ENCODE measurements at regions not wholly inside any gene's neighbourhood (a gene's known extent, or its start where the extent isn't known, plus 50 kb on each side); places are given as distances from the start of the nearest gene placed in this dataset.

DNA sequence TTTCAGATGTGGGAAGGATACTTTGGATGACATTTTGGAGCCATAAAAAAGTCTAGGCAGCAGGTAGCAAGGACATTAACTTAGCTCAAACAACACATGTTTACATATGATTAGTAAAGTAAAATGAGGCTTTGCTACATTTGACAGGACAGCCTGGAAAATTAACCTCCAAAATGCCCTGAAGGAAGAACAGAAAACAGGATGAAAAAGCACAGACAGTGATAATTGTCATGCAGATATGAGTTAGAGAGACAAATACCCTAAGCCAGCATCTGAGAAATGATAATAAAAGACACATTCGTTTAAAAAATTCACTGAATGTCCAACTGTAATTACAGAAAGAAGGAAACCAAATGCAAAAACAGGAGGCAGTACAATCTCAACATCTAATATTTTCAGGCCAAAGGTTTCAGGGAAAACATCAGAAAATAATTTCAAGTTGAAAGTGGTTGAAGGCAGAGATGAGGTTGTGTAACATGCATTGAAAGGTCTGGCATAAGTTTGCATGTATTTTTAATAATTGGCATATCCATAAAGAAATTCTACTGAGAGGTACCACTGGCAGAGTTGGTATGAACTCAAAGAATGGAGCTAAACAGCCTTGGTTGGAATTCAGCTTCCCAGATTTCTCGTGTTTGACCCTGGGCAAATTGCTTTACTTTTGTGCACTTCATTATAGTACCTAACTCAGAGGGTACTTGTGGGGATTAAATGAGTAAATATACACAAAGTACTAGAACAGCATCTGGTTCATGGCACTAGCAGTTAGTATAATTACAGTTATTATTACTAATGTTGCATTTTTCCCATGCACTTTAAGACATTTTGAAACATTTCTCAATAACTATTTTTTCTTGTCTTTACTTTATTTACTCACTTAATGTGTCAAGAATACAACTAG is 54.4 kb upstream of the MAP9 start:
- no peaks in the 10 kb centered on the region for H3K36me3 Mint-ChIP-seq (ENCODE audit: insufficient read depth, unreplicated experiment)
- no peaks in the 10 kb centered on the region for H3K4me1 Mint-ChIP-seq (ENCODE audit: low read depth, unreplicated experiment)
- CTCF ChIA-PET: no interaction called here
- H3K27ac Mint-ChIP-seq (ENCODE audit: unreplicated experiment): no peak overlapping the region
- TF ChIP-seq, protein P1, sequence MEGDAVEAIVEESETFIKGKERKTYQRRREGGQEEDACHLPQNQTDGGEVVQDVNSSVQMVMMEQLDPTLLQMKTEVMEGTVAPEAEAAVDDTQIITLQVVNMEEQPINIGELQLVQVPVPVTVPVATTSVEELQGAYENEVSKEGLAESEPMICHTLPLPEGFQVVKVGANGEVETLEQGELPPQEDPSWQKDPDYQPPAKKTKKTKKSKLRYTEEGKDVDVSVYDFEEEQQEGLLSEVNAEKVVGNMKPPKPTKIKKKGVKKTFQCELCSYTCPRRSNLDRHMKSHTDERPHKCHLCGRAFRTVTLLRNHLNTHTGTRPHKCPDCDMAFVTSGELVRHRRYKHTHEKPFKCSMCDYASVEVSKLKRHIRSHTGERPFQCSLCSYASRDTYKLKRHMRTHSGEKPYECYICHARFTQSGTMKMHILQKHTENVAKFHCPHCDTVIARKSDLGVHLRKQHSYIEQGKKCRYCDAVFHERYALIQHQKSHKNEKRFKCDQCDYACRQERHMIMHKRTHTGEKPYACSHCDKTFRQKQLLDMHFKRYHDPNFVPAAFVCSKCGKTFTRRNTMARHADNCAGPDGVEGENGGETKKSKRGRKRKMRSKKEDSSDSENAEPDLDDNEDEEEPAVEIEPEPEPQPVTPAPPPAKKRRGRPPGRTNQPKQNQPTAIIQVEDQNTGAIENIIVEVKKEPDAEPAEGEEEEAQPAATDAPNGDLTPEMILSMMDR (IDR thresholded peaks at IDR 0.05; ENCODE audit: unreplicated experiment): no peak
- H3K9me3 Mint-ChIP-seq (ENCODE audit: low read depth, unreplicated experiment): no peaks in the 10 kb centered on the region
- H3K27me3 Mint-ChIP-seq (ENCODE audit: unreplicated experiment): no peaks in the 10 kb centered on the region
- no TSS peak for BruUV-seq (replicated peaks)
- intact Hi-C loops (cut with micrococcal nuclease; ENCODE audit: unreplicated experiment): no loop called here
- H3K4me3 Mint-ChIP-seq (ENCODE audit: low read depth, unreplicated experiment): no peak overlapping the region
- no peak for DNase-seq

DNA sequence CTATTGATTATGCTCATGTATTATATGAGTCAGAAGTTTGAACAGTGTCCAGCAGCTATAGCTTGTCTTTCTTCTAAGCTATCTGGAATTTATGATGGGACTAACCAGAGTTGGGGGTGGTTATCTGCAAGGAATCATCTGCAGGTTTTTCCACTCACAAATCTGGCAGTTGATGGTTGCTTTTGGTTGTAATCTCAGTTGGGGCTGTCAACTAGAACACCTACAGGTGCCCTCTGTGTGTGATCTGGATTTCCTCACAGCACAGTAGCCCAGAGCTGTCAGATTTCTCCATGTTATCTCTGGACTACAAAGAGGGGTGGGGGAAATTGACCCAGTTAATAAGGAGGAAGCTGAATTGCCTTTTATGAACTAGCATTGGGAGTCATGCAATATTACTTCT is 51.4 kb upstream of the MAP9 start:
- Mint-ChIP-seq H3K27me3 (ENCODE audit: unreplicated experiment) (no peaks in the 10 kb centered on the region), H3K4me1 (ENCODE audit: low read depth, unreplicated experiment) (no peaks in the 10 kb centered on the region), H3K9me3 (ENCODE audit: low read depth, unreplicated experiment) (no peaks in the 10 kb centered on the region), H3K4me3 (ENCODE audit: low read depth, unreplicated experiment) (no peak overlapping the region), H3K27ac (ENCODE audit: unreplicated experiment) (no peak overlapping the region), H3K36me3 (ENCODE audit: insufficient read depth, unreplicated experiment) (no peaks in the 10 kb centered on the region)
- BruUV-seq (replicated peaks): no TSS peak
- no peak for DNase-seq
- TF ChIP-seq, protein P1 (IDR thresholded peaks at IDR 0.05; ENCODE audit: unreplicated experiment): no peak
- CTCF ChIA-PET: no interaction called here
- intact Hi-C loops (cut with micrococcal nuclease; ENCODE audit: unreplicated experiment): no loop called here

DNA sequence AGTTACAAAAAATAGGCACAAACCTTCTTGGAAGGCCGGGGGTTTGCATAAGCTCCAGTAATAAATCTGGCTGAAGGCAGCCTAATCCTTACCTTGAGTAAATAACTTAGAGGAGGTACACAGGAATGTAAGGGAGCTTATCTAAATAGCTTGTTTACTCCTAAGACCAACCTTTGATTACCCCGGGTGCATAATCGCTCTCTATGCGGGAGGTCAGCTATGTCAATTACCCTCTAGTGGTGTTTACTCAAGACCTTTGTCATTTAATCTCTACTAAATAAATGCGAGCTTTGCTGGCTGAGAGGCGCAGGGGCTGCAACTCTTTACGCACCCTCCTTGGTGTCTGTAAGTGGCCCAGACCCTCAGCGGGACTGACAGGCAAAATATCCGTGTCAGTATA is 50.2 kb upstream of the MAP9 start:
- intact Hi-C loops (cut with micrococcal nuclease; ENCODE audit: unreplicated experiment): no loop called here
- no TSS peak for BruUV-seq (replicated peaks)
- Mint-ChIP-seq H3K4me3 (ENCODE audit: low read depth, unreplicated experiment) (no peak overlapping the region), H3K4me1 (ENCODE audit: low read depth, unreplicated experiment) (no peaks in the 10 kb centered on the region), H3K27ac (ENCODE audit: unreplicated experiment) (no peak overlapping the region), H3K36me3 (ENCODE audit: insufficient read depth, unreplicated experiment) (no peaks in the 10 kb centered on the region), H3K27me3 (ENCODE audit: unreplicated experiment) (no peaks in the 10 kb centered on the region), H3K9me3 (ENCODE audit: low read depth, unreplicated experiment) (no peaks in the 10 kb centered on the region)
- CTCF ChIA-PET: no interaction called here
- no peak for DNase-seq
- TF ChIP-seq, protein P1 (IDR thresholded peaks at IDR 0.05; ENCODE audit: unreplicated experiment): no peak
